Left lung (tissue), 4 donors: ENCODE measurements at regions not wholly inside any gene's neighbourhood (a gene's known extent, or its start where the extent isn't known, plus 50 kb on each side); places are given as distances from the start of the nearest gene placed in this dataset.

Experiments used
- ATAC-seq: fragments of 200-7000 bp; cut with Tn5 transposase; one replicate; pipeline ENCODE4 v1.9.1; 2020; ENCODE audit warnings: moderate library complexity
- DNase-seq, 4 donors: peaks; one replicate each; pipeline ENCODE4 v3.0.0-alpha.2; 2013 to 2020
- H3K27ac ChIP-seq, 2 donors: fragments of 200-600 bp; sonication (generic) in 1 of 2; one replicate each; pipeline versions ENCODE4 v1.5.0 to v1.8.0; 2020 to 2021
- H3K27me3 ChIP-seq, 2 donors: fragments of 200-600 bp; sonication (generic) in 1 of 2; one replicate each; pipeline versions ENCODE4 v1.5.0 to v1.8.0; 2020 to 2021
- H3K36me3 ChIP-seq, 2 donors: fragments of 200-600 bp; sonication (generic) in 1 of 2; one replicate each; pipeline versions ENCODE4 v1.5.0 to v1.8.0; 2020 to 2021
- H3K4me1 ChIP-seq, 2 donors: fragments of 200-600 bp; one replicate each; pipeline ENCODE4 v1.8.0; 2021
- H3K4me3 ChIP-seq, 2 donors: fragments of 200-600 bp; sonication (generic) in 1 of 2; one replicate each; pipeline versions ENCODE4 v1.5.0 to v1.8.0; 2020 to 2021; ENCODE audit warnings: mild to moderate bottlenecking in 1 of 2
- H3K9me3 ChIP-seq, 2 donors: fragments of 200-600 bp; sonication (generic) in 1 of 2; one replicate each; pipeline versions ENCODE4 v1.5.0 to v1.8.0; 2020 to 2021
- CTCF ChIP-seq, 2 donors: fragments of 200-600 bp; sonication (generic) in 1 of 2; IDR thresholded peaks; one replicate each; pipeline versions ENCODE4 v1.5.0 to v1.8.0; 2021; ENCODE audit warnings: antibody characterized with exemption in 2 of 2
- intact Hi-C, 2 donors: fragments of 100-400 bp; cut with DNase I; formaldehyde crosslinking; loops; one replicate each; pipeline versions ENCODE4 v1.11.2 to v1.14.2; 2022
- donor health status: DM: no; HTN: yes; CAD: no.
- donor health status: DM: no; HTN: no; CAD: no.

GRCh38 chr15:96790004-96790403 lies 459.5 kb downstream of the NR2F2 start:
- no peak for ATAC-seq
- Histone ChIP-seq H3K27me3 (no peaks in the 10 kb centered on the region), H3K36me3 (no peaks in the 10 kb centered on the region), H3K4me1 (no peaks in the 10 kb centered on the region), H3K27ac (no peak overlapping the region), H3K4me3 (no peak overlapping the region), H3K9me3 (no peaks in the 10 kb centered on the region)
- intact Hi-C loops = no loop called here
- DNase-seq = no peak
- no peak for TF ChIP-seq CTCF (IDR thresholded peaks at IDR 0.05)

- no peak for TF ChIP-seq CTCF (IDR thresholded peaks at IDR 0.05)
- H3K4me3 ChIP-seq = no peak overlapping the region
- H3K27ac ChIP-seq = no peak overlapping the region
- no peaks in the 10 kb centered on the region for H3K4me1 ChIP-seq
- no peaks in the 10 kb centered on the region for H3K27me3 ChIP-seq
- DNase-seq = no peak
- intact Hi-C loops = no loop called here
- no peaks in the 10 kb centered on the region for H3K36me3 ChIP-seq
- no peak for ATAC-seq
- no peaks in the 10 kb centered on the region for H3K9me3 ChIP-seq
Observed at GRCh38 chr15:96792216-96792615, 461.7 kb downstream of the NR2F2 start.

DNA sequence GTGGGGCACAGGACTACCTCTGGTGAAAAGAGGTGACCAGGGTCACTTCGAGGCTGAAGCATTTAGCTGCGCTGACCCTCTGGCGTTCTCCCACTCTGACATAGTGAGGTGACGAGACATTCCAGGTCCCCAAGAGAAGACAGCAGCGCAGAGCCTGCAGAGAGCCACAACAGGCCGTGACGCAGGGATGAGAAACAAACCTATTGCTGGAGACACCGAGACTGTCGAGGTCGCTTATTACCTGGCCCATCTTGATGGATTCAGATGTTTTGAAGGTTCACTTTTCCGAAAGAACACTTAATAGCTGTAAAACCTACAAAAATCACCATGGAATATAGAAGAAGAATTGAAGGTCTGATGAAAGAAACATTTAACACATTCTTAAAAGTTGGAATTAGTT lies 466.3 kb downstream of the NR2F2 start:
- H3K4me3 ChIP-seq = no peak overlapping the region
- no peak overlapping the region for H3K27ac ChIP-seq
- H3K27me3 ChIP-seq = peaks cover 14 to 23% of the 10 kb centered on the region in 2 donors
- TF ChIP-seq CTCF (IDR thresholded peaks at IDR 0.05) = no peak
- no peaks in the 10 kb centered on the region for H3K4me1 ChIP-seq
- DNase-seq = no peak
- no peaks in the 10 kb centered on the region for H3K36me3 ChIP-seq
- H3K9me3 ChIP-seq = no peaks in the 10 kb centered on the region
- ATAC-seq = no peak
- intact Hi-C loops = no loop called here

- intact Hi-C loops = no loop called here
- no peaks in the 10 kb centered on the region for H3K36me3 ChIP-seq
- no peak overlapping the region for H3K4me3 ChIP-seq
- no peak for ATAC-seq
- TF ChIP-seq CTCF (IDR thresholded peaks at IDR 0.05) = no peak
- no peaks in the 10 kb centered on the region for H3K9me3 ChIP-seq
- peak in 2 of 4 donors; percentile 13 to 25 for DNase-seq
- peaks cover 14 to 39% of the 10 kb centered on the region in 2 donors for H3K27me3 ChIP-seq
- H3K4me1 ChIP-seq = no peaks in the 10 kb centered on the region
- no peak overlapping the region for H3K27ac ChIP-seq
Observed at GRCh38 chr15:96801576-96802150, 471.2 kb downstream of the NR2F2 start.

DNA sequence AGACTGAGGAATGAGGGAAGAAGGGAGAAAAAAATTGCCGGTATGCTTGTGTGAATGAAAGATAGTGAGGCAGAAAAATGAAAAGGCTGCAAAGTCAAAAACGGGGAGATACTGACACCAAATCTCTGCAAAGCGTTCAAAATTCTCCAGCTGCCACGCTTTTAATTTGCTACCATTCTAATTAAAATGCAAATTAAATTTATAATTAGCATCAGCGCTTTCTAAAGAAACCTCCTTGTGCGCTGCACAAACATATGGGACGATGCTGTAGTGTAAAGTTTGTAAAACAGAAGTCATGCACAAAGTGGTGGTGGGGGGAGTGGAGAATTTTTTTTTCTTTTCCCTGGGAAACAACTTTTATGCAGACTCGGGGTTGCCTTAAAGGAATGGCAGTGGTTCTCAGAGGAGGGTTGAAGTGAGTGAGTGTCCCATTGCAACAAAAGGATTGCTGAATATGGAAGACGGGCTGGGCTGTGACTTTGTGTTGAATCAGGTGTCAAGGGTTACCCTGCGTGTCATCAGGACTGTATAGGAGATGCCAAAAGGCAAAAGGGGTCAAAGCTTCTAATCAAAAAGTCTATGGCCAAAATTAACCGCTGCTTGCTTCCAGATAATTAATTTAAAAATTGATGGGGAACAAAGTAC lies 472.2 kb downstream of the NR2F2 start:
- DNase-seq = no peak
- Histone ChIP-seq H3K9me3 (no peaks in the 10 kb centered on the region), H3K27ac (no peak overlapping the region), H3K4me3 (no peak overlapping the region), H3K36me3 (no peaks in the 10 kb centered on the region), H3K4me1 (no peaks in the 10 kb centered on the region), H3K27me3 (peaks cover 13 to 40% of the 10 kb centered on the region in 2 donors)
- TF ChIP-seq CTCF (IDR thresholded peaks at IDR 0.05) = no peak
- ATAC-seq = no peak
- intact Hi-C loops = no loop called here
